MM.1S (cell line): ENCODE measurements at regions not wholly inside any gene's neighbourhood (a gene's known extent, or its start where the extent isn't known, plus 50 kb on each side); places are given as distances from the start of the nearest gene placed in this dataset.

Experiments used
- EZH2 ChIP-seq: fragments of 300-600 bp; sonication (generic); optimal IDR thresholded peaks from 2 replicates; pipeline ENCODE3; 2017; ENCODE audit warnings: low read depth, mild to moderate bottlenecking, antibody characterized with exemption, low read length, mixed read lengths
- TF ChIP-seq, protein P1 (sequence below): fragments of 300-600 bp; sonication (generic); IDR thresholded peaks from 2 replicates; pipeline ENCODE4 v1.5.1; 2016; ENCODE audit warnings: antibody characterized with exemption, low read length, mixed read lengths

- TF ChIP-seq, protein P1, sequence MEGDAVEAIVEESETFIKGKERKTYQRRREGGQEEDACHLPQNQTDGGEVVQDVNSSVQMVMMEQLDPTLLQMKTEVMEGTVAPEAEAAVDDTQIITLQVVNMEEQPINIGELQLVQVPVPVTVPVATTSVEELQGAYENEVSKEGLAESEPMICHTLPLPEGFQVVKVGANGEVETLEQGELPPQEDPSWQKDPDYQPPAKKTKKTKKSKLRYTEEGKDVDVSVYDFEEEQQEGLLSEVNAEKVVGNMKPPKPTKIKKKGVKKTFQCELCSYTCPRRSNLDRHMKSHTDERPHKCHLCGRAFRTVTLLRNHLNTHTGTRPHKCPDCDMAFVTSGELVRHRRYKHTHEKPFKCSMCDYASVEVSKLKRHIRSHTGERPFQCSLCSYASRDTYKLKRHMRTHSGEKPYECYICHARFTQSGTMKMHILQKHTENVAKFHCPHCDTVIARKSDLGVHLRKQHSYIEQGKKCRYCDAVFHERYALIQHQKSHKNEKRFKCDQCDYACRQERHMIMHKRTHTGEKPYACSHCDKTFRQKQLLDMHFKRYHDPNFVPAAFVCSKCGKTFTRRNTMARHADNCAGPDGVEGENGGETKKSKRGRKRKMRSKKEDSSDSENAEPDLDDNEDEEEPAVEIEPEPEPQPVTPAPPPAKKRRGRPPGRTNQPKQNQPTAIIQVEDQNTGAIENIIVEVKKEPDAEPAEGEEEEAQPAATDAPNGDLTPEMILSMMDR, result no peak
- TF ChIP-seq EZH2, result no peak
These were observed 53.3 kb upstream of the SLITRK1 start for GRCh38 chr13:83935566-83935965.
